K562 (cell line): ENCODE measurements at regions not wholly inside any gene's neighbourhood (a gene's known extent, or its start where the extent isn't known, plus 50 kb on each side); places are given as distances from the start of the nearest gene placed in this dataset.

Source experiments
- ATAC-seq: fragments of 200-7000 bp; cut with Tn5 transposase; 3 replicates; pipeline ENCODE4 v1.9.1; 2020; ENCODE audit warnings: moderate library complexity
- BruUV-seq: library from RNA; stranded (reverse); fragments of 400-500 nt; replicated peaks from 2 replicates; lab custom pipeline; 2021; lab: Mats Ljungman, UMichigan
- CTCF ChIA-PET: fragments of 300-600 bp; formaldehyde crosslinking; extraction: SDS; loops from one replicate; lab custom pipeline; 2021; ENCODE audit warnings: low intra/inter-chr PET ratio; lab: Yijun Ruan, JAX
- POLR2A ChIA-PET: fragments of 300-600, 350-650 bp; sonication (Branson Sonifier 250); formaldehyde crosslinking; extraction: SDS; loops from one replicate; lab custom pipeline; 2021; ENCODE audit warnings: antibody characterized with exemption, inconsistent platforms; lab: Yijun Ruan, JAX
- DNase-seq, 4 experiments: peaks; one replicate each; pipeline versions ENCODE4 v3.0.0 to v3.0.0-alpha.2; 2011 to 2018; ENCODE audit warnings: low spot score in 3 of 4, mixed read lengths in 3 of 4; ENCODE audit errors: extremely low read depth in 1 of 4
- FAIRE-seq: peaks from 2 replicates; lab custom pipeline; 2011; peaks lifted over from hg19 to GRCh38; lab: Jason Lieb, UNC
- H2AFZ ChIP-seq: 2 replicates; pipeline ENCODE4 v1.6.0; 2011; ENCODE audit warnings: low read depth, low read length, control low read depth, inconsistent platforms
- H3K27ac ChIP-seq: fragments of 200-600 bp; 3 replicates; pipeline ENCODE4 v1.8.0; 2011; ENCODE audit warnings: low read depth, mild to moderate bottlenecking, control low read depth, inconsistent platforms, low read length, moderate library complexity, mixed read lengths; ENCODE audit errors: extremely low read depth
- H3K27me3 ChIP-seq, 2 experiments: fragments of 300-600 bp in 1 of 2; 2 replicates in 1 of 2; 3 replicates in 1 of 2; pipeline versions ENCODE4 v1.6.0 to v1.8.0; 2011; ENCODE audit warnings: inconsistent platforms in 2 of 2, low read length in 2 of 2, mild to moderate bottlenecking in 1 of 2, mixed read lengths in 1 of 2, moderate library complexity in 1 of 2; ENCODE audit not compliant: control insufficient read depth in 2 of 2, insufficient read depth in 2 of 2
- H3K36me3 ChIP-seq: fragments of 300-600 bp; 3 replicates; pipeline ENCODE4 v1.8.0; 2011; ENCODE audit warnings: mild to moderate bottlenecking, low read length, inconsistent platforms; ENCODE audit not compliant: control insufficient read depth, insufficient read depth
- H3K4me1 ChIP-seq, 2 experiments: fragments of 200-600 bp in 1 of 2; replicated peaks in 1 of 2; 2 replicates in 1 of 2; 3 replicates in 1 of 2; pipeline versions ENCODE4 v1.5.1 to v1.8.0; 2011; ENCODE audit warnings: inconsistent platforms in 2 of 2, low read length in 2 of 2, mild to moderate bottlenecking in 1 of 2, mixed read lengths in 1 of 2, moderate library complexity in 1 of 2; ENCODE audit not compliant: control insufficient read depth in 2 of 2, insufficient read depth in 2 of 2
- H3K4me2 ChIP-seq: 2 replicates; pipeline ENCODE4 v1.6.1; 2011; ENCODE audit warnings: low read length, control low read depth, inconsistent platforms, mixed read lengths; ENCODE audit not compliant: insufficient read depth
- H3K4me3 ChIP-seq: fragments of 200-600 bp; sonication (generic), shearing (Covaris generic); 2 replicates; pipeline ENCODE4 v1.5.1; 2016; ENCODE audit warnings: control low read depth, inconsistent platforms
- H3K79me2 ChIP-seq: fragments of 200-600 bp; 3 replicates; pipeline ENCODE4 v1.8.0; 2011; ENCODE audit warnings: low read length, inconsistent platforms; ENCODE audit not compliant: control insufficient read depth, insufficient read depth
- H3K9ac ChIP-seq, 2 experiments: 2 replicates each; pipeline versions ENCODE4 v1.6.0 to v1.6.1; 2011; ENCODE audit warnings: low read depth in 2 of 2, low read length in 2 of 2, control low read depth in 1 of 2, inconsistent platforms in 1 of 2, mild to moderate bottlenecking in 1 of 2, mixed read lengths in 1 of 2; ENCODE audit not compliant: insufficient read depth in 1 of 2
- H3K9me1 ChIP-seq: one replicate; pipeline ENCODE4 v1.6.0; 2011; ENCODE audit warnings: inconsistent platforms, mild to moderate bottlenecking, low read length, moderate library complexity; ENCODE audit not compliant: control insufficient read depth, insufficient read depth
- H3K9me3 ChIP-seq: replicated peaks from 2 replicates; pipeline ENCODE4 v1.5.1; 2011; ENCODE audit warnings: low read depth, low read length, inconsistent platforms; ENCODE audit not compliant: control insufficient read depth, insufficient read depth
- H4K20me1 ChIP-seq: replicated peaks from 2 replicates; pipeline ENCODE4 v1.6.1; 2011; ENCODE audit warnings: low read length, inconsistent platforms, mixed read lengths; ENCODE audit not compliant: control insufficient read depth, insufficient read depth
- ARID3A ChIP-seq: IDR thresholded peaks from 2 replicates; pipeline ENCODE4 v1.6.1; 2012; ENCODE audit warnings: low read depth, low read length, improper control_type of control experiment, borderline replicate concordance
- ATF6 ChIP-seq: sonication (generic); formaldehyde crosslinking; IDR thresholded peaks from 2 replicates; pipeline ENCODE4 v1.4.0; 2020; ENCODE audit warnings: mild to moderate bottlenecking, missing genetic modification reagents
- BRD9 ChIP-seq: fragments of 450-650 bp; IDR thresholded peaks from 2 replicates; pipeline ENCODE4 v1.6.1; 2018; ENCODE audit warnings: low read depth; ENCODE audit not compliant: partially characterized antibody
- CBX8 ChIP-seq: fragments of 200-600 bp; sonication (generic); IDR thresholded peaks from 2 replicates; pipeline ENCODE4 v1.6.1; 2012; ENCODE audit warnings: borderline replicate concordance, mixed run types, low read depth, mild to moderate bottlenecking, moderate library complexity, mixed read lengths, low read length, control low read depth, inconsistent platforms; ENCODE audit not compliant: poor library complexity, severe bottlenecking; ENCODE audit errors: extremely low read depth
- CHD4 ChIP-seq: fragments of 200-600 bp; sonication (generic); IDR thresholded peaks from 3 replicates; pipeline ENCODE4 v1.6.1; 2012; ENCODE audit warnings: low read depth, mild to moderate bottlenecking, mixed read lengths, low read length, inconsistent platforms; ENCODE audit not compliant: insufficient read depth, insufficient replicate concordance, poor library complexity, severe bottlenecking
- CUX1 ChIP-seq: fragments of 200-800 bp; sonication (Bioruptor generic); IDR thresholded peaks from 2 replicates; pipeline ENCODE4 v1.6.1; 2016; ENCODE audit warnings: missing genetic modification characterization, missing compliant biosample characterization
- ELK3 ChIP-seq: fragments of 450-650 bp; formaldehyde crosslinking; IDR thresholded peaks from 2 replicates; pipeline ENCODE4 v1.4.0; 2020; ENCODE audit warnings: mild to moderate bottlenecking
- MAFF ChIP-seq: IDR thresholded peaks from 2 replicates; pipeline ENCODE4 v1.6.1; 2012; ENCODE audit warnings: low read length, improper control_type of control experiment
- ZNF184 ChIP-seq: sonication (generic); formaldehyde crosslinking; IDR thresholded peaks from 2 replicates; pipeline ENCODE4 v1.5.0; 2020; ENCODE audit warnings: missing genetic modification reagents
- ZNF589 ChIP-seq: fragments of 200-800 bp; sonication (Bioruptor generic); IDR thresholded peaks from 2 replicates; pipeline ENCODE4 v1.6.1; 2016; ENCODE audit warnings: low read depth, missing genetic modification characterization, missing compliant biosample characterization
- ZNF696 ChIP-seq: fragments of 250-450 bp; sonication (Bioruptor Pico); conservative IDR thresholded peaks from 2 replicates; pipeline ENCODE4 v1.4.0; 2020; ENCODE audit warnings: mild to moderate bottlenecking, moderate library complexity
- WGBS: fragments of 100-300 bp; shearing (Covaris generic); methylation state at CpG from one replicate; pipeline ENCODE4 v1.1.6; 2016; ENCODE audit warnings: low coverage, mixed read lengths; ENCODE audit not compliant: insufficient coverage; ENCODE audit errors: missing lambda C conversion rate; 5-methylcytosine and 5-hydroxymethylcytosine counted together
- in situ Hi-C: fragments of 300-500 bp; cut with MboI; formaldehyde crosslinking; loops from 4 replicates; pipeline ENCODE4 v1.15.0; 2018; ENCODE audit warnings: inconsistent platforms, mixed read lengths
- intact Hi-C: fragments of 100-400 bp; cut with micrococcal nuclease; formaldehyde crosslinking; loops from 2 replicates; pipeline ENCODE4 v1.14.2; 2022

GRCh38 chr1:199245946-199246345, 607.1 kb downstream of the PTPRC start:
- H3K36me3 ChIP-seq = no peaks in the 10 kb centered on the region
- ATAC-seq (no peak), FAIRE-seq (no peak), DNase-seq (no peak)
- POLR2A ChIA-PET = interaction anchor here (0.7 kb wide), 1 partner anchor 38 kb away, joined by 3 read pairs; no protein-coding TSS in a partner anchor
- no peak overlapping the region for H3K9ac ChIP-seq
- intact Hi-C loops = no loop called here
- in situ Hi-C loops = no loop called here
- no peaks in the 10 kb centered on the region for H3K79me2 ChIP-seq
- H3K9me1 ChIP-seq = no peaks in the 10 kb centered on the region
- no peaks in the 10 kb centered on the region for H3K9me3 ChIP-seq
- no peak overlapping the region for H3K4me2 ChIP-seq
- H3K4me1 ChIP-seq = no peaks in the 10 kb centered on the region
- CTCF ChIA-PET = no interaction called here
- BruUV-seq = no TSS peak
- no peaks in the 10 kb centered on the region for H4K20me1 ChIP-seq
- no peak overlapping the region for H2AFZ ChIP-seq
- H3K27me3 ChIP-seq = no peaks in the 10 kb centered on the region
- 0% methylated on average over 3 of the region's 3 CpGs for WGBS
- H3K4me3 ChIP-seq = no peak overlapping the region
- H3K27ac ChIP-seq = no peak overlapping the region
- TF ChIP-seq CUX1 = no peak
- no peak for TF ChIP-seq ARID3A
- TF ChIP-seq ZNF589 (CRISPR knock-in tag) = no peak
- no peak for TF ChIP-seq ZNF696 (CRISPR knock-in tag)
- no peak for TF ChIP-seq CHD4
- TF ChIP-seq ZNF184 = no peak
- TF ChIP-seq MAFF = no peak
- TF ChIP-seq ELK3 (CRISPR knock-in tag) = no peak
- TF ChIP-seq BRD9 = no peak
- no peak for TF ChIP-seq CBX8
- TF ChIP-seq ATF6 = no peak
